CD14-positive monocyte (primary cell): ENCODE measurements at regions not wholly inside any gene's neighbourhood (a gene's known extent, or its start where the extent isn't known, plus 50 kb on each side); places are given as distances from the start of the nearest gene placed in this dataset.

Experiments used
- DNase-seq, 3 donors: peaks; one replicate each; pipeline ENCODE4 v3.0.0-alpha.2; 2011 to 2022
- H2AFZ ChIP-seq: 2 replicates; pipeline ENCODE4 v1.6.0; 2012; ENCODE audit warnings: mild to moderate bottlenecking, low read depth, low read length, inconsistent platforms; ENCODE audit not compliant: insufficient read depth, poor library complexity, severe bottlenecking
- H3K27ac ChIP-seq, 2 donors: 1 replicate in 1 of 2; 2 replicates in 1 of 2; pipeline ENCODE4 v1.5.1; 2012 to 2013; ENCODE audit warnings: low read length in 2 of 2, control low read depth in 1 of 2, inconsistent platforms in 1 of 2, low read depth in 1 of 2, mild to moderate bottlenecking in 1 of 2
- H3K27me3 ChIP-seq, 2 donors: one replicate each; pipeline versions ENCODE4 v1.6.0 to v1.6.1; 2011 to 2013; ENCODE audit warnings: low read length in 2 of 2; ENCODE audit not compliant: control insufficient read depth in 2 of 2, insufficient read depth in 2 of 2
- H3K36me3 ChIP-seq, 2 donors: replicated peaks in 1 of 2; 1 replicate in 1 of 2; 2 replicates in 1 of 2; pipeline versions ENCODE4 v1.5.1 to v1.6.1; 2012 to 2013; ENCODE audit warnings: low read length in 2 of 2, control low read depth in 1 of 2, inconsistent platforms in 1 of 2, mild to moderate bottlenecking in 1 of 2; ENCODE audit not compliant: insufficient read depth in 2 of 2, control insufficient read depth in 1 of 2
- H3K4me1 ChIP-seq, 2 donors: 1 replicate in 1 of 2; 2 replicates in 1 of 2; pipeline versions ENCODE4 v1.5.1 to v1.6.1; 2012 to 2013; ENCODE audit warnings: low read length in 2 of 2, control low read depth in 1 of 2, inconsistent platforms in 1 of 2, mild to moderate bottlenecking in 1 of 2, moderate library complexity in 1 of 2; ENCODE audit not compliant: insufficient read depth in 2 of 2, control insufficient read depth in 1 of 2
- H3K4me2 ChIP-seq: replicated peaks from 2 replicates; pipeline ENCODE3; 2012; ENCODE audit warnings: low read length, moderate library complexity, mild to moderate bottlenecking; ENCODE audit not compliant: poor library complexity, severe bottlenecking; ENCODE audit errors: extremely low read depth
- H3K4me3 ChIP-seq, 3 experiments: fragments of 200-600 bp in 1 of 3; sonication (generic) in 1 of 3; replicated peaks in 1 of 3; 1 replicate in 2 of 3; 2 replicates in 1 of 3; pipeline ENCODE4 v1.5.1; 2011 to 2013; ENCODE audit warnings: low read length in 3 of 3, mild to moderate bottlenecking in 3 of 3, control low read depth in 2 of 3, low read depth in 2 of 3, inconsistent platforms in 1 of 3, moderate library complexity in 1 of 3
- H3K79me2 ChIP-seq: 2 replicates; pipeline ENCODE4 v1.6.0; 2012; ENCODE audit warnings: mild to moderate bottlenecking, control low read depth, inconsistent platforms, low read length, moderate library complexity; ENCODE audit not compliant: insufficient read depth
- H3K9ac ChIP-seq: 2 replicates; pipeline ENCODE4 v1.6.0; 2017; ENCODE audit warnings: low read length, mild to moderate bottlenecking; ENCODE audit not compliant: insufficient read depth, poor library complexity, severe bottlenecking
- H3K9me3 ChIP-seq, 2 donors: replicated peaks in 1 of 2; 1 replicate in 1 of 2; 2 replicates in 1 of 2; pipeline versions ENCODE4 v1.5.1 to v1.6.1; 2012 to 2013; ENCODE audit warnings: low read length in 2 of 2, control low read depth in 1 of 2; ENCODE audit not compliant: control insufficient read depth in 1 of 2, insufficient read depth in 1 of 2
- H4K20me1 ChIP-seq: 2 replicates; pipeline ENCODE4 v1.6.0; 2012; ENCODE audit warnings: mild to moderate bottlenecking, low read length, control low read depth, moderate library complexity; ENCODE audit not compliant: insufficient read depth
- H3K27ac Mint-ChIP-seq, 7 donors: one replicate each; pipeline ENCODE4 v1.8.0; 2020; ENCODE audit warnings: mild to moderate bottlenecking in 7 of 7, mixed read lengths in 7 of 7, moderate library complexity in 6 of 7, inconsistent platforms in 2 of 7
- H3K27me3 Mint-ChIP-seq, 3 donors: one replicate each; pipeline ENCODE4 v1.8.0; 2021 to 2022; ENCODE audit warnings: low read depth in 3 of 3, mild to moderate bottlenecking in 3 of 3, mixed read lengths in 3 of 3, moderate library complexity in 3 of 3, inconsistent platforms in 1 of 3
- H3K36me3 Mint-ChIP-seq, 2 donors: one replicate each; pipeline ENCODE4 v1.8.0; 2020; ENCODE audit warnings: mixed read lengths in 2 of 2, inconsistent platforms in 1 of 2, mild to moderate bottlenecking in 1 of 2
- H3K4me1 Mint-ChIP-seq: one replicate; pipeline ENCODE4 v1.8.0; 2020; ENCODE audit warnings: mild to moderate bottlenecking, mixed read lengths
- H3K4me3 Mint-ChIP-seq, 2 donors: one replicate each; pipeline ENCODE4 v1.8.0; 2020; ENCODE audit warnings: mild to moderate bottlenecking in 2 of 2, mixed read lengths in 2 of 2, moderate library complexity in 1 of 2
- H3K9me3 Mint-ChIP-seq, 7 donors: one replicate each; pipeline ENCODE4 v1.8.0; 2020 to 2022; ENCODE audit warnings: mixed read lengths in 7 of 7, mild to moderate bottlenecking in 6 of 7, moderate library complexity in 6 of 7, inconsistent platforms in 2 of 7
- WGBS: methylation state at CpG from one replicate; pipeline ENCODE4 v1.1.5; 2013; ENCODE audit warnings: missing lambda C conversion rate; ENCODE audit not compliant: insufficient coverage; 5-methylcytosine and 5-hydroxymethylcytosine counted together
- intact Hi-C, 2 donors: fragments of 100-400 bp; cut with micrococcal nuclease; formaldehyde crosslinking; loops; one replicate each; pipeline versions ENCODE4 v1.15.0 to v1.15.1; 2023
- TF ChIP-seq, protein P1 (sequence below): fragments of 200-600 bp; IDR thresholded peaks from one replicate; pipeline ENCODE4 v1.8.0; 2022; ENCODE audit warnings: antibody characterized with exemption, mild to moderate bottlenecking

DNA sequence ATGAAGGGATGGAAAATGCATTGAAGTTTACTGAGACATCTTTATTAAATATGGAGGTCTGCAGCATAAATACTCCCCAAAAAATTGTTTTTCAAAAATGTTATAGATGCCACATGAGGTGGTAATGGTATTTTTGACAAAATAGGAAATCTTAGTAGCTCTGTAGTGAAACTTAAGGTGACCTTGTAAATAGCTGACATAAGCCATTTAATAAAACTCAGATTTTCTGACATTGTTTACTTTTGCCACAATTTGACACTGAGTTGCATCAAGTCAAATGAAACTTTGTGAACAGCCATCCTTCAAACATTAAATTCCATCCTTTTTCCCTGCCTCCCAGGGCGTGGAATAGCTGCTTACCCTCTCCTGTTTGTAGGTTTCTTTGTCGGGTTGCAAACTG lies 953.1 kb downstream of the PCDH17 start:
- H3K36me3 ChIP-seq = no peaks in the 10 kb centered on the region

DNA sequence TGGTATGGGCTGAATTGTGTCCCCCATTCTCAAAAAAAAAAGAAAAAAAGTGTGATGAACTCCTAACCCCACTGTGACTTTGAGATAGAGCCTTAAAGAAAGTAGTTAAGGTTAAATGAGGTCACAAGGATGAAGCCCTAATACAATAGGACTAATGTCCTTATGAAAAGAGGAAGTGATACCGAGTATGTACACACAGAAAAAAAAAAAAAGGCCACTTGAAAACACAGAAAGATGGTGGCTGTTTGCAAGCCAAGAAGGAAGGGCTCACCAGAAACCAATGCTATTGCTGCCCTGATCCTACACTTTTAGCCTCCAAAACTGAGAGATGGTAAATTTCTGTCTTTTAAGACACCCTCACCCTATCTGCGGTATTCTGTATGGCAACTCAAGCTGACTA lies 955.6 kb downstream of the PCDH17 start:
- Histone ChIP-seq H3K27me3 (no peaks in the 10 kb centered on the region), H3K9me3 (no peaks in the 10 kb centered on the region), H2AFZ (no peak overlapping the region), H3K4me2 (no peak overlapping the region), H3K4me1 (peaks cover 0 to 3% of the 10 kb centered on the region in 2 donors), H3K4me3 (no peak overlapping the region), H3K79me2 (no peaks in the 10 kb centered on the region), H3K36me3 (no peaks in the 10 kb centered on the region), H4K20me1 (no peaks in the 10 kb centered on the region), H3K27ac (no peak overlapping the region), H3K9ac (no peak overlapping the region)
- no peaks in the 10 kb centered on the region for H3K27me3 Mint-ChIP-seq
- peak; percentile 23 to 63 (median 28) for DNase-seq
- TF ChIP-seq, protein P1, sequence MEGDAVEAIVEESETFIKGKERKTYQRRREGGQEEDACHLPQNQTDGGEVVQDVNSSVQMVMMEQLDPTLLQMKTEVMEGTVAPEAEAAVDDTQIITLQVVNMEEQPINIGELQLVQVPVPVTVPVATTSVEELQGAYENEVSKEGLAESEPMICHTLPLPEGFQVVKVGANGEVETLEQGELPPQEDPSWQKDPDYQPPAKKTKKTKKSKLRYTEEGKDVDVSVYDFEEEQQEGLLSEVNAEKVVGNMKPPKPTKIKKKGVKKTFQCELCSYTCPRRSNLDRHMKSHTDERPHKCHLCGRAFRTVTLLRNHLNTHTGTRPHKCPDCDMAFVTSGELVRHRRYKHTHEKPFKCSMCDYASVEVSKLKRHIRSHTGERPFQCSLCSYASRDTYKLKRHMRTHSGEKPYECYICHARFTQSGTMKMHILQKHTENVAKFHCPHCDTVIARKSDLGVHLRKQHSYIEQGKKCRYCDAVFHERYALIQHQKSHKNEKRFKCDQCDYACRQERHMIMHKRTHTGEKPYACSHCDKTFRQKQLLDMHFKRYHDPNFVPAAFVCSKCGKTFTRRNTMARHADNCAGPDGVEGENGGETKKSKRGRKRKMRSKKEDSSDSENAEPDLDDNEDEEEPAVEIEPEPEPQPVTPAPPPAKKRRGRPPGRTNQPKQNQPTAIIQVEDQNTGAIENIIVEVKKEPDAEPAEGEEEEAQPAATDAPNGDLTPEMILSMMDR = no peak
- peaks cover 5% of the 10 kb centered on the region for H3K4me1 Mint-ChIP-seq
- no CpG with 5 or more reads among the region's 2 CpGs for WGBS
- peaks cover 0 to 4% (median 0%) of the 10 kb centered on the region in 7 donors for H3K9me3 Mint-ChIP-seq
- no peak overlapping the region for H3K4me3 Mint-ChIP-seq
- no peaks in the 10 kb centered on the region for H3K36me3 Mint-ChIP-seq
- no peak overlapping the region for H3K27ac Mint-ChIP-seq
- intact Hi-C loops = no loop called here

More for the DNA sequence above, 953.1 kb downstream of the PCDH17 start:
- Histone ChIP-seq H3K9ac (no peak overlapping the region), H2AFZ (no peak overlapping the region), H3K79me2 (no peaks in the 10 kb centered on the region), H4K20me1 (no peaks in the 10 kb centered on the region), H3K4me2 (no peak overlapping the region), H3K27ac (no peak overlapping the region), H3K4me3 (no peak overlapping the region), H3K27me3 (no peaks in the 10 kb centered on the region), H3K4me1 (peaks cover 0 to 3% of the 10 kb centered on the region in 2 donors), H3K9me3 (no peaks in the 10 kb centered on the region)
- Mint-ChIP-seq H3K4me1 (peaks cover 5% of the 10 kb centered on the region), H3K27me3 (peaks cover 0 to 1% (median 0%) of the 10 kb centered on the region in 3 donors), H3K4me3 (no peak overlapping the region), H3K27ac (no peak overlapping the region), H3K9me3 (no peaks in the 10 kb centered on the region), H3K36me3 (no peaks in the 10 kb centered on the region)
- no peak for DNase-seq
- no CpG with 5 or more reads among the region's 2 CpGs for WGBS
- TF ChIP-seq, protein P1 = no peak
- intact Hi-C loops = no loop called here
